Natural killer cell (primary cell): ENCODE measurements at regions not wholly inside any gene's neighbourhood (a gene's known extent, or its start where the extent isn't known, plus 50 kb on each side); places are given as distances from the start of the nearest gene placed in this dataset.

ENCODE experiments used
- ATAC-seq, 3 donors: fragments of 150-1000 bp in 2 of 3; fragments of 200-7000 bp in 1 of 3; cut with Tn5 transposase; 1 replicate in 1 of 3; 2 replicates in 2 of 3; pipeline ENCODE4 v1.10.0; 2021; ENCODE audit warnings: mild to moderate bottlenecking in 2 of 3, moderate library complexity in 2 of 3
- DNase-seq, 2 donors: peaks; one replicate each; pipeline versions ENCODE4 v3.0.0 to v3.0.0-alpha.2; 2013 to 2021; ENCODE audit warnings: mixed read lengths in 1 of 2
- H3K27ac ChIP-seq: one replicate; pipeline ENCODE4 v1.5.1; 2013; ENCODE audit warnings: mild to moderate bottlenecking, low read length
- H3K27me3 ChIP-seq: one replicate; pipeline ENCODE4 v1.6.1; 2013; ENCODE audit warnings: low read length; ENCODE audit not compliant: control insufficient read depth, insufficient read depth
- H3K36me3 ChIP-seq: one replicate; pipeline ENCODE4 v1.6.1; 2013; ENCODE audit warnings: low read length; ENCODE audit not compliant: control insufficient read depth, insufficient read depth
- H3K4me1 ChIP-seq: one replicate; pipeline ENCODE4 v1.6.1; 2013; ENCODE audit warnings: low read length; ENCODE audit not compliant: control insufficient read depth, insufficient read depth
- H3K4me3 ChIP-seq: one replicate; pipeline ENCODE4 v1.5.1; 2013; ENCODE audit warnings: low read length
- H3K9me3 ChIP-seq: one replicate; pipeline ENCODE4 v1.6.1; 2013; ENCODE audit warnings: low read length; ENCODE audit not compliant: control insufficient read depth, insufficient read depth
- H3K27ac Mint-ChIP-seq, 2 donors: one replicate each; pipeline ENCODE4 v1.8.0; 2022; ENCODE audit warnings: mild to moderate bottlenecking in 2 of 2, mixed read lengths in 2 of 2, moderate library complexity in 1 of 2
- H3K27me3 Mint-ChIP-seq, 2 donors: one replicate each; pipeline ENCODE4 v1.8.0; 2022; ENCODE audit warnings: low read depth in 2 of 2, mixed read lengths in 2 of 2
- H3K36me3 Mint-ChIP-seq: one replicate; pipeline ENCODE4 v1.8.0; 2022; ENCODE audit warnings: mixed read lengths
- H3K4me1 Mint-ChIP-seq, 2 donors: one replicate each; pipeline ENCODE4 v1.8.0; 2022; ENCODE audit warnings: mixed read lengths in 2 of 2
- H3K4me3 Mint-ChIP-seq: one replicate; pipeline ENCODE4 v1.8.0; 2022; ENCODE audit warnings: mild to moderate bottlenecking, moderate library complexity, mixed read lengths
- H3K9me3 Mint-ChIP-seq, 2 donors: one replicate each; pipeline ENCODE4 v1.8.0; 2022; ENCODE audit warnings: mixed read lengths in 2 of 2
- WGBS: methylation state at CpG from one replicate; pipeline ENCODE4 v1.1.7; 2013; ENCODE audit warnings: missing lambda C conversion rate; ENCODE audit not compliant: insufficient coverage; 5-methylcytosine and 5-hydroxymethylcytosine counted together
- intact Hi-C: fragments of 100-400 bp; cut with micrococcal nuclease; formaldehyde crosslinking; loops from one replicate; pipeline ENCODE4 v1.14.2; 2022
- TF ChIP-seq, protein P1 (sequence below): fragments of 200-600 bp; IDR thresholded peaks from one replicate; pipeline ENCODE4 v1.8.0; 2022; ENCODE audit warnings: antibody characterized with exemption

GRCh38 chr16:47970291-47970931, 185.4 kb downstream of the ABCC12 start:
- DNase-seq (no peak), ATAC-seq (no peak)
- Histone ChIP-seq H3K4me1 (no peaks in the 10 kb centered on the region), H3K27ac (no peak overlapping the region), H3K4me3 (no peak overlapping the region), H3K36me3 (no peaks in the 10 kb centered on the region), H3K27me3 (no peaks in the 10 kb centered on the region), H3K9me3 (no peaks in the 10 kb centered on the region)
- Mint-ChIP-seq H3K4me1 (no peaks in the 10 kb centered on the region), H3K36me3 (no peaks in the 10 kb centered on the region), H3K9me3 (peaks cover 2 to 7% of the 10 kb centered on the region in 2 donors), H3K4me3 (no peak overlapping the region), H3K27me3 (peaks cover 0 to 5% of the 10 kb centered on the region in 2 donors), H3K27ac (no peak overlapping the region)
- WGBS: 29% methylated on average over 1 of the region's 2 CpGs
- TF ChIP-seq, protein P1, sequence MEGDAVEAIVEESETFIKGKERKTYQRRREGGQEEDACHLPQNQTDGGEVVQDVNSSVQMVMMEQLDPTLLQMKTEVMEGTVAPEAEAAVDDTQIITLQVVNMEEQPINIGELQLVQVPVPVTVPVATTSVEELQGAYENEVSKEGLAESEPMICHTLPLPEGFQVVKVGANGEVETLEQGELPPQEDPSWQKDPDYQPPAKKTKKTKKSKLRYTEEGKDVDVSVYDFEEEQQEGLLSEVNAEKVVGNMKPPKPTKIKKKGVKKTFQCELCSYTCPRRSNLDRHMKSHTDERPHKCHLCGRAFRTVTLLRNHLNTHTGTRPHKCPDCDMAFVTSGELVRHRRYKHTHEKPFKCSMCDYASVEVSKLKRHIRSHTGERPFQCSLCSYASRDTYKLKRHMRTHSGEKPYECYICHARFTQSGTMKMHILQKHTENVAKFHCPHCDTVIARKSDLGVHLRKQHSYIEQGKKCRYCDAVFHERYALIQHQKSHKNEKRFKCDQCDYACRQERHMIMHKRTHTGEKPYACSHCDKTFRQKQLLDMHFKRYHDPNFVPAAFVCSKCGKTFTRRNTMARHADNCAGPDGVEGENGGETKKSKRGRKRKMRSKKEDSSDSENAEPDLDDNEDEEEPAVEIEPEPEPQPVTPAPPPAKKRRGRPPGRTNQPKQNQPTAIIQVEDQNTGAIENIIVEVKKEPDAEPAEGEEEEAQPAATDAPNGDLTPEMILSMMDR: no peak
- intact Hi-C loops: no loop called here

GRCh38 chr16:47967374-47967773, 188.4 kb downstream of the ABCC12 start:
- Histone ChIP-seq H3K27ac (no peak overlapping the region), H3K36me3 (no peaks in the 10 kb centered on the region), H3K9me3 (no peaks in the 10 kb centered on the region), H3K4me1 (no peaks in the 10 kb centered on the region), H3K4me3 (no peak overlapping the region), H3K27me3 (no peaks in the 10 kb centered on the region)
- 83% methylated on average over 1 of the region's 2 CpGs for WGBS
- Mint-ChIP-seq H3K9me3 (peaks cover 2 to 5% of the 10 kb centered on the region in 2 donors), H3K4me1 (no peaks in the 10 kb centered on the region), H3K4me3 (no peak overlapping the region), H3K27ac (no peak overlapping the region), H3K36me3 (no peaks in the 10 kb centered on the region), H3K27me3 (peaks cover 0 to 5% of the 10 kb centered on the region in 2 donors)
- TF ChIP-seq, protein P1: no peak
- DNase-seq (no peak), ATAC-seq (no peak)
- intact Hi-C loops: no loop called here

DNA sequence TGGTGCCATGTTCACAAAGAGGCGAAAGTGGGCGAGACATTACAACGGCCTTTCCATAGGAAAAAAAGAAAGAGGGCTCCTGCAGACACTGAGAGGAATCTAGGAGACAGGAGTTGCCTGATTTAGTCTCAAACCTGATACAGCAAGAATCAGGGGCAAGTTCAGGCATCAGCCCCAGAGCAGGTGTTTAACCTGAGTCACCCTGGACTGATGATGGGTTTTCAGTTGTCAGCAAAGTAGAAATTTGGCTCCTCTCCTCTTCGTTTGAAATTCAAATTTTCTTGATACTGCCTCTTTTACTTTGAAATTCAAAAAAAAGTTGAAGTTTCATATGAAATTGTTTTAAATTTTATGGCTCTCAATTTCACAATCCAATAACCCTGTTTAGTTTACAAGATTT, 189.5 kb downstream of the ABCC12 start:
- Histone ChIP-seq H3K27me3 (no peaks in the 10 kb centered on the region), H3K4me1 (no peaks in the 10 kb centered on the region), H3K36me3 (no peaks in the 10 kb centered on the region), H3K4me3 (no peak overlapping the region), H3K27ac (no peak overlapping the region), H3K9me3 (no peaks in the 10 kb centered on the region)
- Mint-ChIP-seq H3K27me3 (peaks cover 0 to 5% of the 10 kb centered on the region in 2 donors), H3K4me3 (no peak overlapping the region), H3K4me1 (no peaks in the 10 kb centered on the region), H3K27ac (no peak overlapping the region), H3K36me3 (no peaks in the 10 kb centered on the region), H3K9me3 (peaks cover 2 to 3% of the 10 kb centered on the region in 2 donors)
- 96% methylated on average over 3 of the region's 4 CpGs for WGBS
- intact Hi-C loops: no loop called here
- DNase-seq: no peak
- TF ChIP-seq, protein P1: no peak
- no peak for ATAC-seq

DNA sequence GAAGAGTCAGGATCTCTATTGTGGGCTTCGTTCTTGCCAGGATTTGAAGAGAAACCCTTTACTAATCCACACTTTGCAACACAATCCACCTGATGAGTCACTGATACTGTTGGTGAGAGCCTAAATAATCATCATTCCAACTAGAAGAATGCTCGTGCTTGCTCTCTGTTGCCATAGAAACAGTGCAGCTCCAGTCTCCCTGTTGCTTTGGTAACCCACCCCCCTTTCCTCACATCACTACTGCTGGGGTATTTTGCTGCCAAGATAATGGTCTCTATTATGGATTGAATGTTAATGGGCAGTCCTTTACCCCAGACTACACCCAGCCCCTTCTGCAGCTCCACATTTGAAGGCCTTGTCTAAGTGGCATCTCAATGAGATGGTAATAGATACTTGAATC, 190.4 kb downstream of the ABCC12 start:
- H3K4me3 ChIP-seq: no peak overlapping the region
- Mint-ChIP-seq H3K4me1 (no peaks in the 10 kb centered on the region), H3K27me3 (peaks cover 0 to 5% of the 10 kb centered on the region in 2 donors), H3K4me3 (no peak overlapping the region), H3K27ac (no peak overlapping the region), H3K36me3 (no peaks in the 10 kb centered on the region), H3K9me3 (peaks cover 2 to 3% of the 10 kb centered on the region in 2 donors)
- TF ChIP-seq, protein P1: no peak
- H3K36me3 ChIP-seq: no peaks in the 10 kb centered on the region
- no peaks in the 10 kb centered on the region for H3K4me1 ChIP-seq
- no peak overlapping the region for H3K27ac ChIP-seq
- intact Hi-C loops: no loop called here
- no peaks in the 10 kb centered on the region for H3K9me3 ChIP-seq
- ATAC-seq: no peak
- H3K27me3 ChIP-seq: no peaks in the 10 kb centered on the region
- 34% methylated on average over 2 of the region's 2 CpGs for WGBS
- DNase-seq: no peak
